ENCODE measurements at regions not wholly inside any gene's neighbourhood (a gene's known extent, or its start where the extent isn't known, plus 50 kb on each side); places are given as distances from the start of the nearest gene placed in this dataset.

- DNase-seq: no peak
Measured at GRCh38 chr18:2407961-2408360, 163.3 kb downstream of the METTL4 start.

GRCh38 chr18:2409906-2410305 is 161.4 kb downstream of the METTL4 start:
- DNase-seq: no peak

DNA sequence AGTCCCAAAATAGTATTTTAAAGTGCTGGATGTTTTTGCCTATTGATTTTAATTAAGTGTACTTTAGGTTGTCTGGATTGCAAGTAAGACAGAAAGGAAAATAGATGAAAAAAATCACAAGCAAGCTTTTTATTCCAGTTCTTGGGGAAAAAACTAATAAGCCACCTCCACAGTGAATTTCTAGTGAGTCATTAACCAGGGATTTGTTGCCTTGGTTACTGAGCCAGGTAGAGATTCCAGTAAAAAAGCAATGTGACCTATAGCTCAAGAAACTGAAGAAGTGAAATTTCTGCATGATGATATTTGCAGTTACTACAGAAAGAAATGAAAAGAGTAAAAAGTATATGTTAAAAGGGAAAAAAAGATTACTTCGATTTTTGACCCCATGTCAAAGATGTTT is 160.6 kb downstream of the METTL4 start:
- no peak for DNase-seq

GRCh38 chr18:2411381-2411960 is 159.8 kb downstream of the METTL4 start:
- no peak for DNase-seq

DNA sequence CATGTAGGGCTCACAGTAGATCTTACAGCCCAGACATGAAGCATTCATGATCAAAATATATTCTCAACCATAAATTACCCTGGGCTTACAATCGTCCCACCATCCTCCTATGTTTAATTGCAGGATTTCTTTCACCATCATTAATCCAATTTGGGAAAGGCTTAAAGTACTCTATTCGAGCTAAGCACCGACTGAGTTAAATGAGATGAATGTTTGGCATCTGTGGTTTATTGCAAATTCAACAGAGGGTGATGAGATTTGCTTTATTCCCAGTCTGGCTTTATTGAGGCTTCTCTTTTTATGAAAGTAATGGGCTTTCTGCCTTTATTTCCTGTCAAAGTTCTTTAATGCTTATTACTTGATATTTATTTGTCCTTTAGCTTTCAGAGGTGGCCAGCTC is 159.0 kb downstream of the METTL4 start:
- no peak for DNase-seq

DNA sequence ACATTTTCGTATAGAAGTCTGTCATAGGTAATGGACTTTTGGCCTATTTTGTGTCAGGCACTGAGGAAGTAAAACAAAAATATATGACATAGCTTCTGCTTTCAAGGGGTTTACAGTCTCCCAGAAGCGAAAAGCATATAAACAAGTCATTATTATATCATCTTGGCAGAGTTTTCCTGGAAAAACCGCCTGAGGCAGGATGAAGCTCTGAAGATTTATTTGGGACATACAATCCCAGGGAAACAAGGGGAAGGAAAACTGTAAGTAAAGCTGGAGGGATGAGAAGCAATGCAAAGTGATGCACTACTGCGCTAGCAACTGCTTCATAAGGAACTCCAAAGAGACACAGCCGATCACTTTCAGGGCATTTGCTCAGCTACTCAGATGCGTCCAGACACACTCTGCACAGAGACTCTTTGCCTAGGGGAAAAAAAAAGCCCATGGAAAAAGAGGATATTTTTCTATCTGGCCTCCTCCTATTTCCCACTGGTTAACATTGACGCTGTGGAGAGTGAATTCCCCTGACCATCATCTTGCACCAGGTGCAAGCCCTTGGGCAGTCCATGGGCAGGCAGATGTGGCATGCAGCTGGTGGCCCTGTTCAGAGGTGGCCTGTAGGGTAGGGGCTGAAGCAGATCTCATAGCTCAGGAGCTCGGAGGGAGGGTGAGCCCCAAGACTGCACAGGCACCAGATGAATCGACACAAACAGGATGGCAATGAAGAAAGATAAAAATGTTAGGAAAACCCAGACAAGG is 158.1 kb downstream of the METTL4 start:
- no peak for DNase-seq

DNA sequence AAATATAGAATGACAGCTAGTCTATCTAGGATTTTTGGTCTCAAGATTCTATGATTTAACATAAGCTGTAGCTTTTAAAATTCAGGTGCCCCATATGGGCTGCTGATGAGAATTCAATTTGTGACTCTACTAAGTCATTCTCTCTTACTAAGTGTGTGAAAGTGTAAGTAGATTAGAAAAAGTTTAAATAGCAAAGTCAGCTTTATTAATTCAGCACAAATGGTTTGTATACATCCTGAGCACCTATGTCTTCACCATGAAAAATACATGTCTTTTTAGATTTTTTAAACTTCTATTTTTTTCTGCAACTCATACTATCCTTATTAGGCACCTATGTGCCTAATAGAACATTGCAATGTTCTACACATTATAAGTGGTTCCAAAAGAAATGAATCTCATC is 157.1 kb downstream of the METTL4 start:
- DNase-seq: no peak

DNA sequence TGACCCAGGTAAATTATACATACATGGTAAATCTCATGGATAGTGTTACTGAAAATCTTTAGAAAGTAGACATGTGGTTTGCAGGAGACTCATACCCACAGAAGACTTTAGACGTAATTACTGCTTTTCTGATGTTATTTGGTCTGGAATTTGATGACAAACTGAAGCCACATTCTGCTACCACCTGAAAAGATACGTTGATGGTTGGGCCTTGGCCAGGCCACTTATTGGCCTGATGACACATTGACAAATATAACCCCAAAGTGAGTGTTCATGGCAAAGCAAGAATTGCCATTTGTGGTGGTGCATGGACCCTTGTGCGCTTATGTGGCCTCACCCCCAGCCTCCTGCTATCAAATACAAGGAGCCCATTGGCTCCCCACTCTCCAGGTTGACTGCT is 155.6 kb downstream of the METTL4 start:
- no peak for DNase-seq

GRCh38 chr18:2417861-2418610 is 153.3 kb downstream of the METTL4 start:
- no peak for DNase-seq

GRCh38 chr18:2420367-2420766 is 150.9 kb downstream of the METTL4 start:
- DNase-seq: no peak

- DNase-seq: no peak
Measured at GRCh38 chr18:2423761-2424160, 147.5 kb downstream of the METTL4 start.

DNA sequence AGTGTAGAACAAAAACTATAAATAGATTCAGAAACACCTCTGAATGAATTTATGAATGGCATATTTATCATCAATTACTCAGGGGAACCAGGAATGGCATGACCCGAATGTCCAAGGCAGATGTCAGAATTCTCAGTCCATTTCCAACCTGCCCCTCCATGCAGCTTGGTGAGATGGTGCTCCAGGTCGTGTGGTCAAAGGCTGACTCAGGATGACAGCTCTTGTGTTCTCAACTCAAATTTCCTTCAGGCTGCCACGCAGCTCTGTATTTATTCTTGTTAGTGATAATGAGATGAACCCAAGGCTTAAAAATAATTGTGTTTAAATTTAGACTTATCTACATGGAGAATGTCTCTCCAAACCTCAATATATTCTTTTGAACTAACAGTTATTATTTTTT is 146.9 kb downstream of the METTL4 start:
- no peak for DNase-seq

DNA sequence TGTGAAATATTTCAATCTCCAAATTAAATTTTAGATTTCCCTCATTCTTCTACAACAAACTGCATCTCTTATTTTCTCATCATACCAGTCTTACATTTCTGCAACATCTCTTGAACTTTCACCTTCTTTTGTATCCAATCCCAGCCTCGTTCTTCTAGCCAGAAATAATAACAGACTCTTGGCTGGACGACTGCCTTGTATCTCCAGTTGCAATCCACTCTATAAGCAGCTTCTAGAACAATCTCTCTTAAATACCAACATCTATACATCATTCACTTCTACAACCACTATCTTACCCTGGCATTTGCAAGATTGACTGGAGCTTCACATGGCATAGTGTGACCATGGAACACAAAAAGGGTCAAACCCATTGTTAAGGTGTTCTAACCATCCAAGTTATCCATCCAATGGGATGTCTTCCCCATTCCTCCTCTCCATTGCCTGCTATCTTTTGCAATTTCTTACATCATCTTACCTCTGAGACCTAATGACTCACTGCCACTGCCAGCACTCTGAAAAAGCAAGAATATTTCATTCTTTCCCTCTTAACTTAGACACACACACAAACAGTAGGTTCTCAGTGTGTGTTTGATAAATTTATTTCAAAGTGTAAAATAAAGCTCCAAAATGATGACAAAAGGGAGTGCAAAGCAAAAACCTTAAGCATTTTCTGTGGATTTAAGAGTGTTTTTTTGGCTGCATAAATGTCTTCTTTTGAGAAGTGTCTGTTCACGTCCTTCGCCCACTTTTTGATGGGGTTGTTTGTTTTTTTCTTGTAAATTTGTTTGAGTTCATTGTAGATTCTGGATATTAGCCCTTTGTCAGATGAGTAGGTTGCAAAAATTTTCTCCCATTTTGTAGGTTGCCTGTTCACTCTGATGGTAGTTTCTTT is 145.6 kb downstream of the METTL4 start:
- DNase-seq: no peak

DNA sequence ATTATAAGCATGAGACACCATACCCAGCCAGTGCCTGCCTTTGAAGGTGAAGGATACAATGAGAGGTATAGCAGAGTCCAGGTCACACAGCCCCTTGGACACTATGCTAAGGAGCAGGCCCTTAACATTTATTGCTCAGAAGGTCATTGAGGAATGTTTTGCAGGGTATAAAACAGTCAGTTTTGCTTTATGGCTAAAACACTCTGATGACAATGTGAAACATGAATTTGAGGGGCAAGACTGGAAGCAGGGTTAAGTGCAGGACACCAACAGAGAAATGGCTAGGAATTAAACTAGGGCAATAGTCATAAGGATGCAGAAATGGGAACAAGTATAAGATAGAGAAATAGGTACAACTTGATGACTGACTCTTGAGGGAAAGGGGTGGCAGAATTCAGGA is 141.1 kb downstream of the METTL4 start:
- no peak for DNase-seq

DNA sequence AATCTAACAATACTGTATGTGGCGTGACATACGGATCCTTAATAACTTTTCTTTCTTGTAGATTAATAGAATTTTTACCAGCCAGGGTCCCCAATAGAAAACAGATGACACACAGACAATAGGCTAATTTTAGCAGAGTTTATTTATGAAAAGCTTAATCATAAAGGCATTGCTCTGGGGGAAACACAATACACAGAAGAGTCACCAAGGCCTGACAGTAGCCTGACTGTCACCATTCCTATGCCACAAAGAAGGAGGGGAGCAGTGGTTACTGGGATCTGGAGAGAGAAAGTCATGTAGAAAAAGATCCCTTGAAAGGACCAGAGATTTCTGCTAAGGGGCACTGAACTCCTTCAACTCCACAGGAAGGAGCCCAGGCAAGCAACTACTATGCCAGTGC is 139.5 kb downstream of the METTL4 start:
- DNase-seq: no peak

- no peak for DNase-seq
Measured at GRCh38 chr18:2433366-2433765, 137.9 kb downstream of the METTL4 start.

- no peak for DNase-seq
Measured at GRCh38 chr18:2441544-2441943, 129.8 kb downstream of the METTL4 start.

DNA sequence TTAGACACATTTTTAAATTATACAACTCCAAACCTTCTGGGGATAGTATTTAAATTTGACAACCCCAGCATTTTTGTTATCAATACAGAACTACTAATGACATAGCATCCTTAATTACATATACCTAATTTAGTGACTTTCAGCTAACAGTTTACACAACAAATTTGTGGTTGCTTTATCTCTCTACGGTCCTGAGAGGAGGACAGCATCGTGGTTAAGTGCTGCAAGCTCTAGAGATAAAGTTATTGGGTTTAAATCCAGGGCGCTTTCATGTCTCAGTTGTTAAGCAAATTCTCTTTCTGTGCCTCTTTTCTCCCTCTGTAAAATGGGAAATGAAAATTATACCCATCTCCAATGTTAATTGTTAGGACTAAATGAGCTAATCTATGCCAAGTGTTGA is 129.3 kb downstream of the METTL4 start:
- no peak for DNase-seq

DNA sequence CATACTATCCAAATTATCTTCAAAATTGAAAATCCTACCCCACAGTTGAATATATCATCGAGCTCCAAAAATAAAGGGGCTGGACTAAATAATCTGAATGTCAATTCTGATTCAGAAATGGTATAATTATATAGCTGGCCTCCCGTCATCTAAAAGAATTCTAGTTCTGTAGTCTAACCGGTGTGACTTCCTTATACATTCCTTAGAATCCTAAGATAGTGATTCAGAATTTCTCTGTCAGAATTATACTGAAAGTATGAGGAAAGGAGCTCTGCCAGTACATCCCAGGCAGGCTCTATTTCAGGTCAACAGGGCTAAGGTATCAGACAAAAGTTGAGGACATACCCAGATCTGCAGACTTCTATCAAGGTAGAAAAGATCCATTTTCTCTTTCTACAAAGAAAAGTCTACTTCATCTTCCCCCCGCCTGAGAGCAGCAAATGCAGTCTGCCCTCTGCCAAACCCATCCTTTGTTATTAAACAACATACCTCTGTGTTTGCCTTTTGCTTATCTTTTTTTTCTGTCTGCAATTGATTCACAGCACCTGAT is 128.5 kb downstream of the METTL4 start:
- no peak for DNase-seq

- no peak for DNase-seq
Measured at GRCh38 chr18:2444201-2444875, 127.0 kb downstream of the METTL4 start.

DNA sequence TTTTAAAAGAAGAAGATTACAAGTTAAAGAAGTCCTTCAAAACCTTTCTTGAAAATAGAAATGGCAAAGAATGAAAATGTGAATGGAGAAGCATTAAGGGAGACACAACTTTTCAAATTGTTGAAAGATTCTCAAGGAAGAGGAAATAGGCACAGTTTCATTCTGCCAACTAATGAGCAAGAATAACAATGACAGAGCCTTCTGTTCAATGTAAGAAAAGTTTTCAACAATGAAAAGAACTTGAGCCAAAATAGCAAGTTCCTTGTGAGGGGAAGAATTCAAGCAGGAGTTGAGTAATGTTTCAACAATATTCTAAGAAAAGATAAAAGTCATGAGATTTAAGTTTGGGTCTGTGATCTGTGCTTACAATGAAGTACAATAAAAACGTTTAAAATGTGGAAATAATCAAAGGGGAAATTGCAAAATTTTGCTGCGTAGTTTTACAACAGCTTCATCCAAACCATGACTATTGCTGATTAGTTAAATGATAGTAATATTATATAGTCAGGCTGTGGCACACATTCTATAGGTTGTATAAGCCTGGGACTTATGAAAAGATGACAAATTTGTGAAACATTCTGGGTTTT is 122.6 kb downstream of the METTL4 start:
- DNase-seq: no peak

DNA sequence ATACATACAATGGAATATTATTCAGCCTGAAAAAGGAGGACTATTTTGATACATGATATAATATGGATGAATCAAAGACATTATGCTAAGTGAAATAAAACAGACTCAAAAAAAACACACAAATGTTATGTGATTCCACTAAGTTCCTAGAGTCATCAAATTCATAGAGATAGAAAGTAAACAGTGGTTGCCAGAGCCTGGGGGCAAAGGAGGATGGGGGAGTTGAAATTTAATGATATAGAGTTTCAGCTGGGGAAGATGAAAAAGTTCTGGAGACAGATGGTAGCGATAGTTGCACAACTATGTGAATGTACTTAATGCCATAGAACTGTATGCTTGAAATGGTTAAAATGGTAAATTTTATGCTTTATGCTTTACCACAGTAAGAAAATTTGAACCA is 119.7 kb downstream of the METTL4 start:
- DNase-seq: no peak

Data from activated effector memory CD4-positive, alpha-beta T cell treated with anti-CD3 and anti-CD28 coated beads, Interleukin-2, amount 50 U/mL, for 16 hours (primary cell).